ENCODE measurements at regions not wholly inside any gene's neighbourhood (a gene's known extent, or its start where the extent isn't known, plus 50 kb on each side); places are given as distances from the start of the nearest gene placed in this dataset.
"Not testable (repeated sequence)": the region's sequence is repeated elsewhere in the genome, so short reads cannot be mapped to it uniquely, and the experiment has no call there.

GRCh38 chr6:14559746-14560536 lies 442.4 kb downstream of the CD83 start:
- intact Hi-C loops (cut with DNase I) = no loop called here
- no peak for DNase-seq
- WGBS, 2 donors = 87 to 91% methylated on average over 3 of the region's 3 CpGs
- TF ChIP-seq CTCF (IDR thresholded peaks at IDR 0.05) = no peak
- Histone ChIP-seq H3K36me3 (no peaks in the 10 kb centered on the region), H3K4me1 (no peaks in the 10 kb centered on the region), H3K27ac (no peak overlapping the region), H3K27me3 (no peaks in the 10 kb centered on the region), H3K4me3 (no peak overlapping the region), H3K9me3 (peaks cover 0 to 8% (median 0%) of the 10 kb centered on the region in 11 donors)
- ATAC-seq = no peak

- H3K27me3 ChIP-seq; intact Hi-C loops (cut with DNase I); H3K9me3 ChIP-seq; H3K27ac ChIP-seq; H3K36me3 ChIP-seq; ATAC-seq; H3K4me3 ChIP-seq; DNase-seq; H3K4me1 ChIP-seq: not testable (repeated sequence)
- WGBS, 2 donors = 84 to 85% methylated on average over 3 of the region's 3 CpGs
Measured at GRCh38 chr6:14561563-14561962, 444.0 kb downstream of the CD83 start.

- intact Hi-C loops (cut with DNase I) = no loop called here
- TF ChIP-seq CTCF (IDR thresholded peaks at IDR 0.05) = no peak
- Histone ChIP-seq H3K9me3 (no peaks in the 10 kb centered on the region), H3K4me3 (no peak overlapping the region), H3K36me3 (no peaks in the 10 kb centered on the region), H3K27ac (no peak overlapping the region), H3K27me3 (no peaks in the 10 kb centered on the region), H3K4me1 (peaks cover 0 to 13% (median 0%) of the 10 kb centered on the region in 9 donors)
- ATAC-seq = no peak
- 94% methylated on average over 1 of the region's 1 CpG for WGBS, 2 donors
- DNase-seq = no peak
Measured at GRCh38 chr6:14567842-14568241, 450.3 kb downstream of the CD83 start.

- peaks cover 0 to 20% (median 3%) of the 10 kb centered on the region in 9 donors for H3K4me1 ChIP-seq
- 83 to 90% methylated on average over 1 of the region's 1 CpG for WGBS, 2 donors
Measured at GRCh38 chr6:14569394-14569793, 451.8 kb downstream of the CD83 start.

GRCh38 chr6:14569874-14570273 lies 452.3 kb downstream of the CD83 start:
- H3K4me1 ChIP-seq = peaks cover 0 to 20% (median 3%) of the 10 kb centered on the region in 9 donors
- H3K36me3 ChIP-seq, H3K9me3 ChIP-seq, H3K4me3 ChIP-seq, ATAC-seq, H3K27me3 ChIP-seq, H3K27ac ChIP-seq, DNase-seq: not testable (repeated sequence)
- WGBS, 2 donors = 97 to 98% methylated on average over 5 of the region's 5 CpGs
- intact Hi-C loops (cut with DNase I) = loop anchor here in 2 of 10 donors (10.0 kb wide), 1 partner anchor 135 kb away; no protein-coding TSS in a partner anchor

More at GRCh38 chr6:14569394-14569793, 451.8 kb downstream of the CD83 start:
- Histone ChIP-seq H3K27me3 (no peaks in the 10 kb centered on the region), H3K27ac (no peak overlapping the region), H3K9me3 (no peaks in the 10 kb centered on the region), H3K4me3 (no peak overlapping the region), H3K36me3 (no peaks in the 10 kb centered on the region)
- TF ChIP-seq CTCF (IDR thresholded peaks at IDR 0.05) = no peak
- DNase-seq = no peak
- ATAC-seq = no peak
- intact Hi-C loops (cut with DNase I) = no loop called here
